ENCODE measurements at regions not wholly inside any gene's neighbourhood (a gene's known extent, or its start where the extent isn't known, plus 50 kb on each side); places are given as distances from the start of the nearest gene placed in this dataset.
"Not testable (repeated sequence)": the region's sequence is repeated elsewhere in the genome, so short reads cannot be mapped to it uniquely, and the experiment has no call there.

- TF ChIP-seq CTCF (IDR thresholded peaks at IDR 0.05; ENCODE audit: control extremely low read depth in 1 of 3, insufficient read depth in 1 of 3, low read depth in 1 of 3, low read length in 3 of 3); TAF1 (IDR thresholded peaks at IDR 0.05; ENCODE audit: low read depth, low read length); GABPA (IDR thresholded peaks at IDR 0.05; ENCODE audit: borderline replicate concordance, insufficient read depth, low read length): not testable (repeated sequence)
Measured at GRCh38 chr14:106356643-106356930, 830.2 kb downstream of the TMEM121 start.

Data from H1 (cell line).